Epithelial cell of proximal tubule (primary cell): ENCODE measurements at regions not wholly inside any gene's neighbourhood (a gene's known extent, or its start where the extent isn't known, plus 50 kb on each side); places are given as distances from the start of the nearest gene placed in this dataset.

Source experiments
- DNase-seq: peaks from one replicate; pipeline ENCODE4 v3.0.0-alpha.2; 2011; ENCODE audit warnings: low read depth
- H3K4me3 ChIP-seq: 2 replicates; pipeline ENCODE4 v1.5.1; 2011; ENCODE audit warnings: low read depth, mild to moderate bottlenecking, low read length
- CTCF ChIP-seq: conservative IDR thresholded peaks from 2 replicates; pipeline ENCODE4 v1.5.1; 2012; ENCODE audit warnings: low read depth, mild to moderate bottlenecking, low read length

DNA sequence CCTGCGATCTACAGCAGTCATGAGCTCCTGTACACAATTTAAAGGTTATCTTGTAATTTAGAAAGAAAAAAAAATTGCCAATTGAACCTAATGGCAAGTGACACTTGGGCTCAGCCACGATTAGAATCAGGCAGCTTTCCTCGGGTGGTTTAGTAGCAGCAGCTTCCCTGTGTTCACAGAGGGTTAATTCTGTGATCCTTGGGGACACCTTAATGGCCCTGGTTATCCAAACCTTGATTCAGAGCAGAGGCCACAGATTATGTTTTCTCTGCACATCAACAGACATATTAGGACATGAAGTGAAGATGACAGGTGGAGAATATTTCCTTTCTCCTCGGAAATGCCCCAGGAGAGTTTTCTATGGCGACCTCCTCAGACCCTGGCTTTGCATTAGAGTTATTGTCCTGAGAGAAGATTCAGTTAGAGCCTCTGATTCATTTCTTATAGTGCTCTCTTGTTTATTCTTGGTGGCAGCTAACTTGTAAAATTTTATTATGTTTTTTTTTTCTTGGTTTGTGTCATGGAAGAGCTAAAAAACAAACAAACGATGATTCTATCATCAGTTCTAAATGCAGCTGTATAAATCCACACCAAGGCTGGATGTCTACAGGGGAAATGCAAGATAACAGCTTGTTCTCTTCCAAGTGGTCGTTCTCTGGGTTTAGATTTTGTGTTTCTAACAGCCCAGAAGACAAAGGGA, 351.2 kb upstream of the DYNLRB2 start:
- DNase-seq, result no peak
- no peak overlapping the region for H3K4me3 ChIP-seq
- no peak for TF ChIP-seq CTCF

DNA sequence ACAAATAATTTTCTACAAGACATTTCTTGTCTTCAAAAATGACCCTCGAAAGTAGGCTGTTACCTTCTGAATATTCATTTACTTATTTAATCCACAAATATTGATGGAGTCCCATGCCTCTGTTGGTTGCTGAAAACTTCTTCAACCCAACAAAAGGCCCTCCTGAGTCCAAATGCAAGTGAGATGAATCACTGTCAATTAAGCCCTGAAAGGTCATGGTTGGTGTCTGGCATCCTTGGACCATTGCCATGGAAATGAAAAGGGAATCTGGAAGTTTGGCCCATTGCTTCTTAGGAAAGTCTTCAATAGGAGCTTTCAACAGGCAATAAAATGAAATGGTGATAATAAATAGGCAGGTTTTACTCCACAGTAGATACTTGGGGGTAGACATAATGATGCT, 364.7 kb upstream of the DYNLRB2 start:
- TF ChIP-seq CTCF, result no peak
- DNase-seq, result peak; percentile 61
- no peak overlapping the region for H3K4me3 ChIP-seq

DNA sequence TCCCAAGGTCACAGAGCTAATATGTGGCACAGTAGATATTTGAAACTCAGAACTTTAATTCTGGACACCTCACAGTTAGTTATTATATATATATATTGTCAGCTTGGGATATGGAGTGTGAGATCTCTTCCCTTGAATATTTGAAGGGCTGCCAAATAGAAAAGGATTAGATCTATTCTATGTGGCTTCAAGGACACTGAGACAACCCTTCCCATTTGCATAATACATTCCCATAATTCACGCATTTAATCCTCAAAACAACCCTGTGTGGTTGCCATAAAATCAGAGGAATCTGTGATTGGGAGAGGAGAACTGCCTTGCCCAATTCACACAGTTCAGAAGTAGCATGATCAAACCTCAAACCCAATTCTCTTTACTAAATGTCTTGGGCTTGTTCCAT, 365.8 kb upstream of the DYNLRB2 start:
- TF ChIP-seq CTCF, result no peak
- no peak overlapping the region for H3K4me3 ChIP-seq
- DNase-seq, result no peak

DNA sequence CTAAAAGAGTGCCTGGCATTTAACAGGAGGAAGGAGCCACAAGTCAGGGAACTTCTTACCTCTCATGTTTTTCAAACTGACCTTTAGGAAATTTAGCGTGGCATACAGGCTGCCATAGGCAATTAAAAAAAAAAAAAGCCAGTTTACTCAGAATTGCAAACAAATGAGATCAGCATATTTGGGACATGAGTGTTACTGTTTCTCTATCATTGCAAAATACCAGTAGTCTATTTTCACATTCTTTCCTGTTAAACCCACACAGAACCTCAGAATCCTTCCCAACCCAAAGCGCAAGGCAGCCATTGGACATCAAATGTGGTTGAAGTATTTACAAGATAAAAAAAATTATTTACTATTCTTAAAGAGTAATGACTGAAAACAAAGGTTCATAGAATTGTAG, 366.4 kb upstream of the DYNLRB2 start:
- TF ChIP-seq CTCF, result no peak
- no peak overlapping the region for H3K4me3 ChIP-seq
- peak; percentile 83 for DNase-seq

DNA sequence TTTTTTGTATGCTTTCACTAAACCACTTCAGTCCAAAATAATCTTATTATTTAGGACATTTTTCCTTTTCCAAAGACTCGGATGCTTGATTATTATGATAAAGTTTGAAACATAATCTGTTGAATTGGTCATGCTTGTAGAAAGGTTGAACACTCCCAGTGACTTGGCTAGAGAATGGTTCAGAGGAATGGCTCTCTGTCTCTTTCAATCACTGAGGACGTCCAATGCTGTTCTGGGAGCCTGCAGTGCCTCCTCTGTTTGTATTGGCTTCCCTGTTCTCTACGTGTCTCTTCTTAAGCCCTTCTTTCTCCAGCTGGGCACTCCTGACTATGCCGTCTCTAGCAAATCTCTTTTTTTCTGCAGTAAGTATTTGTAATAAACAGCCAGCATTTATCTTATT, 369.0 kb upstream of the DYNLRB2 start:
- TF ChIP-seq CTCF, result no peak
- no peak for DNase-seq
- no peak overlapping the region for H3K4me3 ChIP-seq

- H3K4me3 ChIP-seq, result no peak overlapping the region
- DNase-seq, result no peak
Observed at GRCh38 chr16:80171199-80171598, 369.6 kb upstream of the DYNLRB2 start.

More at GRCh38 chr16:80171199-80171598, 369.6 kb upstream of the DYNLRB2 start:
- no peak for TF ChIP-seq CTCF
